Prostate gland (tissue), 2 donors: ENCODE measurements at regions not wholly inside any gene's neighbourhood (a gene's known extent, or its start where the extent isn't known, plus 50 kb on each side); places are given as distances from the start of the nearest gene placed in this dataset.
"Not testable (repeated sequence)": the region's sequence is repeated elsewhere in the genome, so short reads cannot be mapped to it uniquely, and the experiment has no call there.

Source experiments
- POLR2A ChIP-seq: fragments of 450-650 bp; IDR thresholded peaks from one replicate; pipeline ENCODE4 v1.6.1; 2016; ENCODE audit warnings: antibody characterized with exemption, mild to moderate bottlenecking
- TF ChIP-seq, protein P1 (sequence below), 4 experiments: fragments of 200-600 bp in 2 of 4; fragments of 450-650 bp in 2 of 4; sonication (generic) in 2 of 4; IDR thresholded peaks; 1 replicate in 3 of 4; 2 replicates in 1 of 4; pipeline ENCODE4 v1.5.1; 2016 to 2019; ENCODE audit warnings: antibody characterized with exemption in 4 of 4, mild to moderate bottlenecking in 2 of 4, moderate library complexity in 2 of 4

DNA sequence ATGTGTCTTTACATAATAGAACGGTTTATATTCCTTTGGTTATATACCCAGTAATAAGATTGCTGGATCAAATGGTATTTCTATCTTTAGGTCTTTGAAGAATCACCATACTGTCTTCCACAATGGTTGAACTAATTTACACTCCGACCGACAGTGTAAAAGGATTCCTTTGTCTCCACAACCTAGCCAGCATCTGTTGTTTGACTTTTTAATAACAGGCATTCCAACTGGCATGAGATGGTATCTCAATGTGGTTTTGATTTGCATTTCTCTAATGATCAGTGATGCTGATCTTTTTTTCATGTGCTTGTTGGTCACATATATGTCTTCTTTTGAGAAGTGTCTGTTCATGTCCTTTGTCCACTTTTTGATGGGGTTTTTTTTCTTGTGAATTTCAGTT is 319.7 kb upstream of the IRAK1BP1 start:
- TF ChIP-seq, protein P1, sequence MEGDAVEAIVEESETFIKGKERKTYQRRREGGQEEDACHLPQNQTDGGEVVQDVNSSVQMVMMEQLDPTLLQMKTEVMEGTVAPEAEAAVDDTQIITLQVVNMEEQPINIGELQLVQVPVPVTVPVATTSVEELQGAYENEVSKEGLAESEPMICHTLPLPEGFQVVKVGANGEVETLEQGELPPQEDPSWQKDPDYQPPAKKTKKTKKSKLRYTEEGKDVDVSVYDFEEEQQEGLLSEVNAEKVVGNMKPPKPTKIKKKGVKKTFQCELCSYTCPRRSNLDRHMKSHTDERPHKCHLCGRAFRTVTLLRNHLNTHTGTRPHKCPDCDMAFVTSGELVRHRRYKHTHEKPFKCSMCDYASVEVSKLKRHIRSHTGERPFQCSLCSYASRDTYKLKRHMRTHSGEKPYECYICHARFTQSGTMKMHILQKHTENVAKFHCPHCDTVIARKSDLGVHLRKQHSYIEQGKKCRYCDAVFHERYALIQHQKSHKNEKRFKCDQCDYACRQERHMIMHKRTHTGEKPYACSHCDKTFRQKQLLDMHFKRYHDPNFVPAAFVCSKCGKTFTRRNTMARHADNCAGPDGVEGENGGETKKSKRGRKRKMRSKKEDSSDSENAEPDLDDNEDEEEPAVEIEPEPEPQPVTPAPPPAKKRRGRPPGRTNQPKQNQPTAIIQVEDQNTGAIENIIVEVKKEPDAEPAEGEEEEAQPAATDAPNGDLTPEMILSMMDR (IDR thresholded peaks at IDR 0.05) = not testable (repeated sequence)
- not testable (repeated sequence) for TF ChIP-seq POLR2A
